GM12873 (cell line): ENCODE measurements at regions not wholly inside any gene's neighbourhood (a gene's known extent, or its start where the extent isn't known, plus 50 kb on each side); places are given as distances from the start of the nearest gene placed in this dataset.

ENCODE experiments used
- CTCF ChIP-seq: IDR thresholded peaks from 2 replicates; pipeline ENCODE4 v1.5.1; 2012; ENCODE audit warnings: low read depth, mild to moderate bottlenecking, moderate library complexity, low read length, control low read depth; ENCODE audit not compliant: insufficient read depth; ENCODE audit errors: missing control alignments

- TF ChIP-seq CTCF: no peak
Measured at GRCh38 chr9:79140751-79141150, 431.0 kb upstream of the TLE4 start.

GRCh38 chr9:79143211-79143610, 428.6 kb upstream of the TLE4 start:
- no peak for TF ChIP-seq CTCF

GRCh38 chr9:79145442-79145841, 426.3 kb upstream of the TLE4 start:
- TF ChIP-seq CTCF: no peak

- no peak for TF ChIP-seq CTCF
Measured at GRCh38 chr9:79149585-79149984, 422.2 kb upstream of the TLE4 start.

GRCh38 chr9:79151791-79152190, 420.0 kb upstream of the TLE4 start:
- no peak for TF ChIP-seq CTCF

- TF ChIP-seq CTCF: no peak
Measured at GRCh38 chr9:79152306-79152705, 419.5 kb upstream of the TLE4 start.

- TF ChIP-seq CTCF: no peak
Measured at GRCh38 chr9:79154806-79155205, 417.0 kb upstream of the TLE4 start.
